Endodermal cell (in vitro differentiated cells): ENCODE measurements at regions not wholly inside any gene's neighbourhood (a gene's known extent, or its start where the extent isn't known, plus 50 kb on each side); places are given as distances from the start of the nearest gene placed in this dataset.

ENCODE experiments used
- DNase-seq: peaks from one replicate; pipeline ENCODE4 v3.0.0-alpha.2; 2017
- H3K27ac ChIP-seq: 2 replicates; pipeline ENCODE4 v1.5.1; 2013; ENCODE audit warnings: mild to moderate bottlenecking, low read depth, low read length, moderate library complexity
- H3K27me3 ChIP-seq: 2 replicates; pipeline ENCODE4 v1.6.1; 2013; ENCODE audit warnings: mild to moderate bottlenecking, low read length, moderate library complexity; ENCODE audit not compliant: insufficient read depth, control insufficient read depth, poor library complexity, severe bottlenecking
- H3K36me3 ChIP-seq: 2 replicates; pipeline ENCODE4 v1.7.0; 2013; ENCODE audit warnings: mild to moderate bottlenecking, low read length, moderate library complexity; ENCODE audit not compliant: control insufficient read depth, insufficient read depth
- H3K4me1 ChIP-seq: one replicate; pipeline ENCODE4 v1.7.0; 2013; ENCODE audit warnings: low read length; ENCODE audit not compliant: control insufficient read depth, insufficient read depth
- H3K4me3 ChIP-seq: 2 replicates; pipeline ENCODE4 v1.5.1; 2013; ENCODE audit warnings: mild to moderate bottlenecking, low read length, moderate library complexity
- H3K9ac ChIP-seq: 2 replicates; pipeline ENCODE4 v1.6.1; 2013; ENCODE audit warnings: mild to moderate bottlenecking, low read length, moderate library complexity; ENCODE audit not compliant: poor library complexity, severe bottlenecking; ENCODE audit errors: extremely low read depth
- H3K9me3 ChIP-seq: 2 replicates; pipeline ENCODE4 v1.6.1; 2013; ENCODE audit warnings: mild to moderate bottlenecking, low read length, moderate library complexity; ENCODE audit not compliant: control insufficient read depth
- H3K27ac Mint-ChIP-seq: 2 replicates; pipeline ENCODE4 v1.8.0; 2020; ENCODE audit warnings: mixed read lengths
- H3K27me3 Mint-ChIP-seq: 2 replicates; pipeline ENCODE4 v1.8.0; 2021; ENCODE audit warnings: mild to moderate bottlenecking, mixed read lengths; ENCODE audit not compliant: insufficient read depth
- H3K36me3 Mint-ChIP-seq: 2 replicates; pipeline ENCODE4 v1.8.0; 2020; ENCODE audit warnings: low read depth, mixed read lengths
- H3K4me1 Mint-ChIP-seq: 2 replicates; pipeline ENCODE4 v1.8.0; 2020; ENCODE audit warnings: mixed read lengths
- H3K4me3 Mint-ChIP-seq: 2 replicates; pipeline ENCODE4 v1.8.0; 2020; ENCODE audit warnings: mild to moderate bottlenecking, moderate library complexity, mixed read lengths
- H3K9me3 Mint-ChIP-seq: 2 replicates; pipeline ENCODE4 v1.8.0; 2020; ENCODE audit warnings: mild to moderate bottlenecking, mixed read lengths
- WGBS, 2 experiments: methylation state at CpG; one replicate each; pipeline versions ENCODE4 v1.1.5 to v1.1.7; 2013; ENCODE audit warnings: missing lambda C conversion rate in 2 of 2, mixed read lengths in 1 of 2; ENCODE audit not compliant: insufficient coverage in 1 of 2, insufficient read length in 1 of 2; 5-methylcytosine and 5-hydroxymethylcytosine counted together
- TF ChIP-seq, protein P1 (sequence below): fragments of 200-600 bp; sonication (generic); conservative IDR thresholded peaks from 2 replicates; pipeline ENCODE4 v1.5.0; 2021; ENCODE audit warnings: antibody characterized with exemption, mild to moderate bottlenecking

DNA sequence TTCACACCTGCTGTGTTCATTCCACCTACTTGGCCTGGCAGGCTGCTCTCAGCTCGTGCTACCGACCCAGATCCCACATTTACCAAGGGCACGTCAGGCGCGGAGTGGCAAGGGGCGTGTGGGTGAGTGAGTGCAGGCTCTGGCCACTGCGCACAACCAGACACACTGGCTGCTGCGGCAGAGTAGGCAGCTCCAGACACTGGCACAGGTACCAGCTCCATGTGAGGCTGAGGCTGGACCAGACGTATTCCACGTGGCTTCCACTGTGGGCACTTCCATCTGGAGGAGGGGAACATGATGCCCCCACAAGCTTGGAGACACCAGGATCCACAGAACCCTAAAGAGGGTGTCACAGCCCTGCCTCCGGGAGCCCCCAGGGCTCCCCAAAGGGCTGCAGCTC lies 74.6 kb upstream of the ZNF804A start:
- Histone ChIP-seq H3K27me3 (no peaks in the 10 kb centered on the region), H3K27ac (no peak overlapping the region), H3K9me3 (peaks cover 17% of the 10 kb centered on the region), H3K36me3 (no peaks in the 10 kb centered on the region), H3K9ac (no peak overlapping the region), H3K4me3 (no peak overlapping the region), H3K4me1 (no peaks in the 10 kb centered on the region)
- peaks cover 3% of the 10 kb centered on the region for H3K36me3 Mint-ChIP-seq
- 94 to 98% methylated on average over 6 to 11 of the region's 11 CpGs for WGBS, 2 experiments
- H3K27ac Mint-ChIP-seq: no peak overlapping the region
- peaks cover 18% of the 10 kb centered on the region for H3K9me3 Mint-ChIP-seq
- H3K4me1 Mint-ChIP-seq: no peaks in the 10 kb centered on the region
- TF ChIP-seq, protein P1, sequence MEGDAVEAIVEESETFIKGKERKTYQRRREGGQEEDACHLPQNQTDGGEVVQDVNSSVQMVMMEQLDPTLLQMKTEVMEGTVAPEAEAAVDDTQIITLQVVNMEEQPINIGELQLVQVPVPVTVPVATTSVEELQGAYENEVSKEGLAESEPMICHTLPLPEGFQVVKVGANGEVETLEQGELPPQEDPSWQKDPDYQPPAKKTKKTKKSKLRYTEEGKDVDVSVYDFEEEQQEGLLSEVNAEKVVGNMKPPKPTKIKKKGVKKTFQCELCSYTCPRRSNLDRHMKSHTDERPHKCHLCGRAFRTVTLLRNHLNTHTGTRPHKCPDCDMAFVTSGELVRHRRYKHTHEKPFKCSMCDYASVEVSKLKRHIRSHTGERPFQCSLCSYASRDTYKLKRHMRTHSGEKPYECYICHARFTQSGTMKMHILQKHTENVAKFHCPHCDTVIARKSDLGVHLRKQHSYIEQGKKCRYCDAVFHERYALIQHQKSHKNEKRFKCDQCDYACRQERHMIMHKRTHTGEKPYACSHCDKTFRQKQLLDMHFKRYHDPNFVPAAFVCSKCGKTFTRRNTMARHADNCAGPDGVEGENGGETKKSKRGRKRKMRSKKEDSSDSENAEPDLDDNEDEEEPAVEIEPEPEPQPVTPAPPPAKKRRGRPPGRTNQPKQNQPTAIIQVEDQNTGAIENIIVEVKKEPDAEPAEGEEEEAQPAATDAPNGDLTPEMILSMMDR: no peak
- no peak for DNase-seq
- no peak overlapping the region for H3K4me3 Mint-ChIP-seq
- H3K27me3 Mint-ChIP-seq: no peaks in the 10 kb centered on the region

DNA sequence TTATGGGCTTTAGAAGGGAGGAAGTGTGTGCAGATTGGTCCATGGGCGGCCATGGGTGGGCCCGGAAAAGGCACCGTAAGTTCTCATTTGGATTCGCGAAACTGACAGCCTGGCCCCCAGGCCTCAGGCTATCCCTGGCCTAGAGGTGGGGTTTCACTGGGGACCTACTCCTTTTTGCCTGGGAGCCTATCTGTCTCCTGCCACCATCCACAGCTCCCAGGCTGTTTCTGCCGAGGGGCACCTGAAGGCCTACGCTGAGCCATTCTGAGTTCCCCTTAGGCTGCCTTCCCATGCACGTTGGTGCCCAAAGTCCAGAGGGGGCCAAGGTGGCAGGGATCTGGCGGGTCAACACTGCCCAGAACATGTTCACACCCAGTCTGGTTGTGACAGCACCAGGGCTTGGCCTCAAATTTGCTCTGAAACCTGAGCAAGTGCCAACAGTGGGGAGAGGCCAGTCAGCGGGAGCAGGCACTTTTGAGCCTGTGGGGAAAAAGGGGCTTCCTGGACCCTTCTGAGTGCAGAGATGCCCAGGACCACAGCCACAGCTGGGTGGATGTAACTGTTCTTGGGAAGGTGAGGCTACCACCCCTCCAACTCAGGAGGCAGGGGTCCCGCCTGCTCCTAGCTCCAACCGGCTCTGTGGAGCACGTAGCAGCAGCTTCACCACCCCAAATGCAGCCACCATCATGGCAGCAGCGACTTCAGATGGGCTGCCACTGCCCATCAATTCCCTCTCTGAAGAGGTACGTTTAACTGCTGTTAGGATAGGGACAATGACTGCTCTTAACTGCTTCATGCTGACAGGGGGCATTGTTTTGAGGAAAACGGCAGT lies 73.6 kb upstream of the ZNF804A start:
- no peaks in the 10 kb centered on the region for H3K4me1 ChIP-seq
- H3K36me3 ChIP-seq: no peaks in the 10 kb centered on the region
- 91 to 100% methylated on average over 7 to 16 of the region's 16 CpGs for WGBS, 2 experiments
- no peaks in the 10 kb centered on the region for H3K27me3 Mint-ChIP-seq
- H3K36me3 Mint-ChIP-seq: peaks cover 4% of the 10 kb centered on the region
- peaks cover 17% of the 10 kb centered on the region for H3K9me3 ChIP-seq
- H3K4me1 Mint-ChIP-seq: no peaks in the 10 kb centered on the region
- peaks cover 29% of the 10 kb centered on the region for H3K9me3 Mint-ChIP-seq
- TF ChIP-seq, protein P1: no peak
- no peak overlapping the region for H3K9ac ChIP-seq
- no peak overlapping the region for H3K27ac ChIP-seq
- H3K27ac Mint-ChIP-seq: no peak overlapping the region
- H3K27me3 ChIP-seq: no peaks in the 10 kb centered on the region
- H3K4me3 Mint-ChIP-seq: no peak overlapping the region
- no peak overlapping the region for H3K4me3 ChIP-seq
- DNase-seq: no peak

DNA sequence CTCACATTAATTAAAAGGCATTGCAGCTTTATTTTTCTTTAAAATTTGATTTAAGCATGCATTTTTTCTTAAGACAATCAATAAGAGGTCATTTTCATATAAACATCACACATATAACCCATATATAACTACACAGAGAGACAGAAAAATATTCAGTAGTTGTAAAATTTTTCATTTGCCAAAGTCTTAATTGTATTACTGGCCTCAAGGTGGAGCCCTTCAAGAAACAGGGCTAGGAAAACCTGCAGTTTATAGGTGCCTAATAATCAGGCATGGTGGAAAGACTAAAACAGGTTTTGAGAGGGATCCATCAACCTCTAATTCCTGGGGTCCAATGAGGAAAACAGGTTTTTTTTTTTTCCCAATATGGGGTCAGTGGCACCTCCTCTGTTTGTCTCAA lies 71.3 kb upstream of the ZNF804A start:
- Histone ChIP-seq H3K27ac (no peak overlapping the region), H3K9me3 (peaks cover 17% of the 10 kb centered on the region), H3K4me3 (no peak overlapping the region), H3K9ac (no peak overlapping the region), H3K36me3 (no peaks in the 10 kb centered on the region), H3K27me3 (no peaks in the 10 kb centered on the region), H3K4me1 (no peaks in the 10 kb centered on the region)
- TF ChIP-seq, protein P1: peak; percentile 53
- Mint-ChIP-seq H3K4me1 (no peaks in the 10 kb centered on the region), H3K4me3 (no peak overlapping the region), H3K9me3 (peaks cover 33% of the 10 kb centered on the region), H3K27ac (no peak overlapping the region), H3K27me3 (no peaks in the 10 kb centered on the region), H3K36me3 (peaks cover 5% of the 10 kb centered on the region)
- no peak for DNase-seq
